Activated gamma-delta T cell treated with anti-CD3 and anti-CD28 coated beads, Interleukin-2, amount 50 U/mL, for 16 hours (primary cell): ENCODE measurements at regions not wholly inside any gene's neighbourhood (a gene's known extent, or its start where the extent isn't known, plus 50 kb on each side); places are given as distances from the start of the nearest gene placed in this dataset.

Experiments
- DNase-seq: peaks from one replicate; pipeline ENCODE4 v3.0.0-alpha.2; 2020; ENCODE audit warnings: low read depth

- DNase-seq, result no peak
Observed at GRCh38 chr13:85538957-85539356, 260.3 kb downstream of the SLITRK6 start.

DNA sequence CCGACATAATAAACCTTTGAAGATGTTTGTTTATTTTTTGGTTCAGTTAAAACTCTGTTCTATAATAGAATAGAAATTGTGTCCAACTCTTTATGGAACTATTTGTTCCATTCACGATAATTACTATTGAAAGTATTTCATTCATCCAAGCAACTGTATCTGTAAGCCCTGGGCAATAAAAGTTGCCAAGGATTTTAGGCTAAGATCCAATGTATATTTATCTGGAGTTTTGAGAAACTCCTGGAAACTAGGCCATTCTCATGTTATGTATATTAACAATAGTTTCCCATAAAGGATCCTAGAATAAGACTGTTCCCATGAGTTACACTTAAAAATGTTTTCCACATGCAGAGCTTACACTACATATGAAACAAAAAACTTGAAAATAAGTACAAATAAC is 261.6 kb downstream of the SLITRK6 start:
- no peak for DNase-seq

GRCh38 chr13:85536706-85537105 is 262.5 kb downstream of the SLITRK6 start:
- DNase-seq, result no peak

- no peak for DNase-seq
Observed at GRCh38 chr13:85535316-85536084, 263.7 kb downstream of the SLITRK6 start.

DNA sequence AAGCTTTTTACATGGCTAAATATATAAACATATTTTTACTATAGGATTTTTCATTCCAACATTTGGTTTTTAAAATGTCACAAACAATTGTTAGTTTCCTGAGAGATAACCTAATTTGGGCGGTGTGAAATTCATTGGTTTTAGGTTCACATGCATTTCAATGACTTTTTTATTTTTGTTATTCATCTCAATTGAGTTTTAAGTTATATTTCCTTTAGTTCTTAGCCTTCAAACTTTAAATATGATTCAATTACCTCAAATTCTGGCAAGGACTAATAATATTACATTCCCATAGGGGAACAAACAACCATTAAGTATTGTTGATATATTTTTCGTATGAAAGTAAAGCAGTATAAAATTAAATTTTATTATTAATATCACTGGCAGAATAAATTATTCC is 265.3 kb downstream of the SLITRK6 start:
- DNase-seq, result no peak

GRCh38 chr13:85529218-85529594 is 270.0 kb downstream of the SLITRK6 start:
- no peak for DNase-seq

DNA sequence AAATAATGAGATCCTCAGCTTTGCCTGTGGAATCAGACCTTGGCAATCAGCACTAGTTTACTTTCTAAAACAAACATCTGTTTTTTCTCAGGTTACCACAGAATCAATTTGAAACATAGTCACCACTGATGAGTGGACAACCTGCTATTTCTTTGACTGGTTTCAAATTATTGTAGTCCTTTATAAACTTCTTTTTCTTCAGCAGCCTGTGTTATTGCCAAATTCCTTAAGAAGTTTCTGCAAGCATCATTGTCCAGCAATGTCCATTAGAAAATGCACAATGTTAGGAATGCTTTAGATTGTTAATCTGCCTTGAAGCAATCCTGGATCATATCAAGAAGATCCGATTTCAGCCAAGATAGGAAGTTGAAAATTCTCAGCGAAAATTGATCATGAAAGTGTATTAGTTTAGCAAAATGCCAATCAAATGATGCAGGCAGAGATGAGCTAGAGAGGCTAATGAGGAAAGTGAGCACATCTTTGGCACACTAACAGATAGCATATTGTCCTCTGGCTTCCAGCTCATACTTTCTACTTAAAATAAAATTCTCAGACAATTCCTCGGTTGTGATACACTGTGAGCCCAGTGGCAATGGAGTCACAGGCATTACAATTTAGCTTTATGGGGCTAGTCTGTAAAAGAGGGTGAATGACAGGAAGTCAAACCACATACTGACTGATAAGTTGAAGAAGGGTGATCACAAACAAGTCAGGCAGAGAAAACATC is 270.6 kb downstream of the SLITRK6 start:
- DNase-seq, result no peak

DNA sequence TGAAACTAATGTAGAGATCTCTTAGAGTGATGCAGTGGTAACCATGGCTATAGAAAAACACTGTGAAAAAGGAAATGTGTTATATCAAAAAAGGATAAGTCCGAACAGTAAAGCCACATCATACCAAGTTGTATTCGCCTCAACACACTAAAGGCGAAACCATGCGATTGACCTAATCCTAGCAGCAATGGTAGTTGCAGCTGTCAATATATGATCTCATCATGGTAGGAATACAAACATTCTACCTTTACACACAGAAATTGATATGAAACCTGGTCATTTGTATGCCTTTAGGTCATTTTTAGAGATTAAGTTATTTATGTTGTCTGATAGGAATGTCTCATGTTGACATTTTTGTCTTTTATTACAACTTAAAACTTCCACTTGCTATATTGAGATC is 271.9 kb downstream of the SLITRK6 start:
- no peak for DNase-seq

GRCh38 chr13:85525411-85525810 is 273.8 kb downstream of the SLITRK6 start:
- no peak for DNase-seq

DNA sequence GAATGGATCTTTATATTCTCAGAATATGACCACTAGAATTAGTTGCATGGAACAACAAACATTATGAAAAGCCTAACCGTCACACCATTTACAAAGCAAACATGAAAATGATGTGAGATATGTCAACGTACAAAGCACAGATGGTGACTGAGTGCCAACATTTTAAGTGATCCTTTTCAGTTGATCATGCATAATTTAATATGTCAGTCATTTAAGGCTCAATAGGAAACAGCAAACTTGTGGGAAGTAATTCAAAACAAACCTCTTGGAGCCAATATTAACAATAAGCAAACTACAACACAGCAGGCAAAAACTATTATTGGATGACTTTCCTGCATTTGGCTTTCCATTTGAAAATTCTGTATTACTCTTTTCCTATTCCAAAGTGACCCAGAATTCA is 277.6 kb downstream of the SLITRK6 start:
- DNase-seq, result no peak

GRCh38 chr13:85520445-85520844 is 278.8 kb downstream of the SLITRK6 start:
- no peak for DNase-seq

DNA sequence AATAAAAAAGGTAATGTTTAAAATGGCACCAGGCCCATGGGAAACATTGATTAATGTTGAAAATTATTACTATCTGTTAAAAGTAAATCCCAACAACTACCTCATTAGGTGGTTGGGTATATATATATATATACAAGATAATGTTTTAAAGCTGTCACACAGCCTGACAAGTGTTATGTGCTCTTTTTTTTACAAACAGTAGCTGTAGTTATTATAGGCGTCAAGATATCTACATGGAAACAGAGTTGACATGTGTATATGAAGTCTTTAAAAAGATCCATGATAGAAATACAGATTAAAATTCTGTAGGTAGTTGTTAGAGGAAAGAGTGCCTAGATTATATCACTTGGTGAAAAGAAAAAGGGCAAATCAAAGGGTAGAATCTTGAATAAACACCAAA is 279.9 kb downstream of the SLITRK6 start:
- no peak for DNase-seq

GRCh38 chr13:85512421-85512820 is 286.8 kb downstream of the SLITRK6 start:
- DNase-seq, result no peak

DNA sequence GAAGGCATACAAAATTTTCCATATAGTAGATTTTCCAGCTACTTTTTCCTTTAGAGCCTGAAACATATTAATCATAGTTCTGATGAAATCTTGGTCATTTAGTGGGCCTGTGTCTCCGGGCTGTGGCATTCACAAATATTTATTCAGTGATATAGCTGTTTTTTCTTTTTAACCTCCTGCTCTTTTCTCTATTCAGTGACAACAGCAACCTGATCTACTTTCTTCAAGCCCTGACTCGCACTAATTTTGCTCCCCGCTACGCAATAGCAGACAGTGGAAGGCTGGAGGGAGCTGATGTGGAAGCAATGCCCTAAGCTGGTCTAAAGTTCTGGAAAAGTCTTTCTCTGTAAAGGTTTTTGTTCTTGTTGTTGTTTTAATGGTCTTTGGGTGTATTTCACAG is 289.7 kb downstream of the SLITRK6 start:
- no peak for DNase-seq

- no peak for DNase-seq
Observed at GRCh38 chr13:85508683-85509329, 290.4 kb downstream of the SLITRK6 start.

DNA sequence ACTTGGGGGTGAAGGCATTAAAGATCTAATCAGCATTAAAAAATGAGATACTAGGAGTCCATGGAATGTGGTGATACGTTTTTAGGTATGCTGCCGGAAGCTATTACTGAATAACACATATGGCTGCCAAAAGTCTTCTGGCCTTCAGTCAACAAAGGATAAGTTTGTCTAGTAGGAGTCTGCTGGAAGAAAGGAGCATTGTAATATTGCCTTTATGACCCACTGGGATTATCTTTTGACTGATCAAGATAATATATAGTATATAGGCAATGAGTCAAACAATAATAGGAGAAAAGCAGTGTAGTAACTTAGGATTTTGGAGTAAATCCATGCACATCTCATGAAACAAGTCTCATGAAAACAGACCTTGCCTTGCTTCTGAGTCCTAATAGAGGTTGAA is 295.4 kb downstream of the SLITRK6 start:
- no peak for DNase-seq

- DNase-seq, result no peak
Observed at GRCh38 chr13:85501616-85502015, 297.6 kb downstream of the SLITRK6 start.

GRCh38 chr13:85500696-85501256 is 298.4 kb downstream of the SLITRK6 start:
- DNase-seq, result no peak

GRCh38 chr13:85498774-85499173 is 300.4 kb downstream of the SLITRK6 start:
- DNase-seq, result no peak

GRCh38 chr13:85497652-85498051 is 301.6 kb downstream of the SLITRK6 start:
- no peak for DNase-seq

GRCh38 chr13:85492283-85492682 is 306.9 kb downstream of the SLITRK6 start:
- no peak for DNase-seq

DNA sequence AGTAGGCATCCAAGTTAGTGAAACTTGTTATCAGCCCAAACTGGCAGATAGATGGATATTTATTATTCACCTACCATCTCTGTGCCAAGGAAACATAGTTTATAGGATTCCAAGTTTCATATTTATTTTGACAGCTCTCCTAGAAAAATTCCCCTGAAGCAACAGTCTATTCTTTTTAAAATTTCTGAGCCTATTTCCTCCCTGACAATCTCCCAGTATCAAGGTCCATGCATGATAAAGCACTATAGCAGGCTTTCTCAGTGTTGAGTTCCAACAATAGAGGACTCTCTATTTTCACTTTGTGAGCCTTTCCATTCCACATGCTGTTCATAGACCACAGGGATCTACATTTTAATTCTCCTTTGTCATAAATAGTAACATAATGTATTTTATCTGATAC is 312.6 kb downstream of the SLITRK6 start:
- no peak for DNase-seq

DNA sequence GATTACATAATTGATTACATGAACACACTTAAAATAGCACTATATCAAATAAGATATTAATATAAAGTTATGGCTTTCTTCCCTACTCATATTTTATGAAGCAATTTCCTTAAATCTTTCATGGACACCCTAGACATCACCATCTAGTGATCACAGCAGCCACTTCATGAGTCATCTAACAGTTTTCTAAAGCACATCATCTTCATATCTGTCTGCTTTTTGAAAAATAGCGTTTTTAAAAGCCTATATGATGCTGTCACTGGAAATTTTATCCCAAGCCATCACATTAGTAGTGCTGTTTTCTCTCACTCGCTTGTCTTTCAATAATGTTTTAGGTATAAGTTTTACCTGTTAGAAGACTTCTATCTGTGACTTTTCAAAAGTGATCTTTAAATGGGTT is 326.1 kb downstream of the SLITRK6 start:
- no peak for DNase-seq
